CD4-positive, alpha-beta T cell treated with Interleukin-10 for 1 hour (primary cell): ENCODE measurements at regions not wholly inside any gene's neighbourhood (a gene's known extent, or its start where the extent isn't known, plus 50 kb on each side); places are given as distances from the start of the nearest gene placed in this dataset.
"Not testable (repeated sequence)": the region's sequence is repeated elsewhere in the genome, so short reads cannot be mapped to it uniquely, and the experiment has no call there.

Source experiments
- DNase-seq: peaks from one replicate; pipeline ENCODE4 v3.0.0-alpha.2; 2020

- no peak for DNase-seq
These were observed 192.9 kb upstream of the TBL1X start for GRCh38 chrX:9271789-9272525.

- no peak for DNase-seq
These were observed 191.1 kb upstream of the TBL1X start for GRCh38 chrX:9273744-9274143.

- DNase-seq, result no peak
These were observed 186.2 kb upstream of the TBL1X start for GRCh38 chrX:9278475-9279233.

GRCh38 chrX:9279234-9279544, 185.7 kb upstream of the TBL1X start:
- DNase-seq, result peak; percentile 8

- no peak for DNase-seq
These were observed 184.0 kb upstream of the TBL1X start for GRCh38 chrX:9280831-9281230.

GRCh38 chrX:9282325-9282724, 182.5 kb upstream of the TBL1X start:
- no peak for DNase-seq

- DNase-seq, result no peak
These were observed 179.5 kb upstream of the TBL1X start for GRCh38 chrX:9285342-9285771.

GRCh38 chrX:9286234-9286633, 178.6 kb upstream of the TBL1X start:
- DNase-seq, result no peak

- DNase-seq, result no peak
These were observed 173.2 kb upstream of the TBL1X start for GRCh38 chrX:9291629-9292028.

- DNase-seq, result no peak
These were observed 171.8 kb upstream of the TBL1X start for GRCh38 chrX:9293051-9293496.

- no peak for DNase-seq
These were observed 171.0 kb upstream of the TBL1X start for GRCh38 chrX:9293903-9294302.

- DNase-seq, result no peak
These were observed 169.3 kb upstream of the TBL1X start for GRCh38 chrX:9295551-9295950.

- no peak for DNase-seq
These were observed 166.6 kb upstream of the TBL1X start for GRCh38 chrX:9298221-9298620.

- DNase-seq, result not testable (repeated sequence)
These were observed 165.2 kb upstream of the TBL1X start for GRCh38 chrX:9299681-9300080.

GRCh38 chrX:9301836-9302235, 163.0 kb upstream of the TBL1X start:
- no peak for DNase-seq

GRCh38 chrX:9302381-9302780, 162.5 kb upstream of the TBL1X start:
- DNase-seq, result no peak

- DNase-seq, result no peak
These were observed 156.4 kb upstream of the TBL1X start for GRCh38 chrX:9308426-9308825.

- no peak for DNase-seq
These were observed 154.2 kb upstream of the TBL1X start for GRCh38 chrX:9310616-9311015.

- no peak for DNase-seq
These were observed 153.3 kb upstream of the TBL1X start for GRCh38 chrX:9311421-9312160.

GRCh38 chrX:9312922-9313867, 151.7 kb upstream of the TBL1X start:
- DNase-seq, result peak; percentile 77

- no peak for DNase-seq
These were observed 149.8 kb upstream of the TBL1X start for GRCh38 chrX:9315086-9315485.

GRCh38 chrX:9316096-9316495, 148.8 kb upstream of the TBL1X start:
- DNase-seq, result no peak

GRCh38 chrX:9317176-9317575, 147.7 kb upstream of the TBL1X start:
- DNase-seq, result no peak
